H1 (cell line): ENCODE measurements at regions not wholly inside any gene's neighbourhood (a gene's known extent, or its start where the extent isn't known, plus 50 kb on each side); places are given as distances from the start of the nearest gene placed in this dataset.

Experiments
- GABPA ChIP-seq: IDR thresholded peaks from 2 replicates; pipeline ENCODE4 v1.6.1; 2011; ENCODE audit warnings: mild to moderate bottlenecking, low read length, moderate library complexity, borderline replicate concordance; ENCODE audit not compliant: insufficient read depth
- HDAC2 ChIP-seq, 2 experiments: fragments of 300-600 bp in 1 of 2; sonication (generic) in 1 of 2; IDR thresholded peaks; 2 replicates each; pipeline ENCODE4 v1.6.1; 2011 to 2012; ENCODE audit warnings: low read depth in 2 of 2, low read length in 2 of 2, mild to moderate bottlenecking in 2 of 2, moderate library complexity in 2 of 2, borderline replicate concordance in 1 of 2, inconsistent platforms in 1 of 2
- HDAC6 ChIP-seq: IDR thresholded peaks from one replicate; pipeline ENCODE4 v1.7.1; 2012; ENCODE audit warnings: low read depth, mild to moderate bottlenecking, inconsistent platforms, low read length, moderate library complexity
- JUN ChIP-seq: IDR thresholded peaks from 2 replicates; pipeline ENCODE4 v1.6.1; 2011; ENCODE audit warnings: low read depth, mild to moderate bottlenecking, improper control_type of control experiment, low read length
- KDM5A ChIP-seq: fragments of 200-600 bp; IDR thresholded peaks from 2 replicates; pipeline ENCODE4 v1.7.1; 2012; ENCODE audit warnings: mild to moderate bottlenecking, low read length, inconsistent platforms, mixed read lengths
- RAD21 ChIP-seq, 2 experiments: IDR thresholded peaks in 1 of 2; conservative IDR thresholded peaks in 1 of 2; 2 replicates each; pipeline ENCODE4 v1.6.1; 2011; ENCODE audit warnings: low read depth in 2 of 2, low read length in 2 of 2, improper control_type of control experiment in 1 of 2, inconsistent platforms in 1 of 2, mild to moderate bottlenecking in 1 of 2, moderate library complexity in 1 of 2
- SP2 ChIP-seq: IDR thresholded peaks from 2 replicates; pipeline ENCODE4 v1.6.1; 2012; ENCODE audit warnings: mild to moderate bottlenecking, low read length, inconsistent platforms
- TAF1 ChIP-seq: IDR thresholded peaks from 2 replicates; pipeline ENCODE4 v1.6.1; 2011; ENCODE audit warnings: mild to moderate bottlenecking, low read depth, low read length
- TBP ChIP-seq: IDR thresholded peaks from 2 replicates; pipeline ENCODE4 v1.6.1; 2011; ENCODE audit warnings: low read depth, low read length, improper control_type of control experiment
- ZNF274 ChIP-seq: IDR thresholded peaks from 2 replicates; pipeline ENCODE4 v1.7.0; 2012; ENCODE audit warnings: low read length, borderline replicate concordance; ENCODE audit errors: extremely low read depth
- TF ChIP-seq, protein P1 (sequence below), 3 experiments: IDR thresholded peaks; 1 replicate in 2 of 3; 2 replicates in 1 of 3; pipeline versions ENCODE4 v1.5.1 to v1.6.1; 2011; ENCODE audit warnings: low read length in 3 of 3, mild to moderate bottlenecking in 3 of 3, inconsistent platforms in 2 of 3, low read depth in 1 of 3, moderate library complexity in 1 of 3; ENCODE audit not compliant: insufficient read depth in 1 of 3; ENCODE audit errors: control extremely low read depth in 1 of 3

DNA sequence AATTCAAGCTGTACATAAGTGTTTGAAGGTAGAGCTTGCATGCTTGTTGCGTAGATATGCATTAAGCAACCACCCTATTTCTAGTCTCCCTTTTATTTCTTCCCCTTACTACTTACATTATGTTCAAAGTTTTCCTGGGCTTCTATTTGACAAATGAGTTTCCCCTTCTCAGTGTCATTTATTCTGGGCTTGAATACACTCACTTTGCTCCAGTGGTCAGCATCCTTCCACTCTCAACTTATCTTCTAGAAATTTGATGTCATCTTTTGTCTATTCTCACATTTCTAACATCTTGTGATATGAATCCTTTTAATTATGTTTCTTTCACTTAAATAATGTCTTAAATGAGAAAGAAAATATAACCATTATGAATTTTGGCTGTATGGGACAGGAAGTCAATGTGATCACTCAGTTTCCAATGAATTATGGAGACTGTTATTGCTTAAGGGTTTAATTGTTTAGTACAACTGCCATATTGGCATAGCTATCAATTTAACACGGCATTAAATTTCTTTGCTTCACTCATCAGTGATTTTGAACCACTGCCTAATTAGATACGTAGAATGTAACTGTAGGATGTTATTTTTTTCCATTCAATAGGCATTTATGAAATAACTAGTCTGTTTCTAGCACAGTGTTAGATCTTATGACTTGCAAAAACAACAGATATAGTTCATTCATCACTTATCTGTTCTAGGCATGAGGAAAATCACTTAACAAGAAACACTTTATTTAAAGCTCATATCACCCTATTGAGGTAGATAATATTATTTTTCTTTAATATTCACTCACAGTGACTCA lies 105.5 kb upstream of the CDH12 start:
- TF ChIP-seq HDAC2 (IDR thresholded peaks at IDR 0.05; ENCODE audit: borderline replicate concordance in 1 of 2, low read depth in 2 of 2, low read length in 2 of 2) (no peak), GABPA (no peak), ZNF274 (no peak), HDAC6 (no peak), KDM5A (no peak), TAF1 (no peak), JUN (no peak), TBP (no peak), SP2 (no peak), RAD21 (IDR thresholded peaks at IDR 0.05 in 1 of 2, conservative IDR thresholded peaks at IDR 0.05 in 1 of 2; ENCODE audit: low read depth in 2 of 2, low read length in 2 of 2) (no peak)
- TF ChIP-seq, protein P1, sequence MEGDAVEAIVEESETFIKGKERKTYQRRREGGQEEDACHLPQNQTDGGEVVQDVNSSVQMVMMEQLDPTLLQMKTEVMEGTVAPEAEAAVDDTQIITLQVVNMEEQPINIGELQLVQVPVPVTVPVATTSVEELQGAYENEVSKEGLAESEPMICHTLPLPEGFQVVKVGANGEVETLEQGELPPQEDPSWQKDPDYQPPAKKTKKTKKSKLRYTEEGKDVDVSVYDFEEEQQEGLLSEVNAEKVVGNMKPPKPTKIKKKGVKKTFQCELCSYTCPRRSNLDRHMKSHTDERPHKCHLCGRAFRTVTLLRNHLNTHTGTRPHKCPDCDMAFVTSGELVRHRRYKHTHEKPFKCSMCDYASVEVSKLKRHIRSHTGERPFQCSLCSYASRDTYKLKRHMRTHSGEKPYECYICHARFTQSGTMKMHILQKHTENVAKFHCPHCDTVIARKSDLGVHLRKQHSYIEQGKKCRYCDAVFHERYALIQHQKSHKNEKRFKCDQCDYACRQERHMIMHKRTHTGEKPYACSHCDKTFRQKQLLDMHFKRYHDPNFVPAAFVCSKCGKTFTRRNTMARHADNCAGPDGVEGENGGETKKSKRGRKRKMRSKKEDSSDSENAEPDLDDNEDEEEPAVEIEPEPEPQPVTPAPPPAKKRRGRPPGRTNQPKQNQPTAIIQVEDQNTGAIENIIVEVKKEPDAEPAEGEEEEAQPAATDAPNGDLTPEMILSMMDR (IDR thresholded peaks at IDR 0.05; ENCODE audit: control extremely low read depth in 1 of 3, insufficient read depth in 1 of 3, low read depth in 1 of 3, low read length in 3 of 3), result no peak
